Muscle of back (tissue), 3 donors: ENCODE measurements at regions not wholly inside any gene's neighbourhood (a gene's known extent, or its start where the extent isn't known, plus 50 kb on each side); places are given as distances from the start of the nearest gene placed in this dataset.
"Not testable (repeated sequence)": the region's sequence is repeated elsewhere in the genome, so short reads cannot be mapped to it uniquely, and the experiment has no call there.

Experiments
- DNase-seq, 3 donors: peaks; one replicate each; pipeline versions ENCODE4 v3.0.0 to v3.0.0-alpha.2; 2013

GRCh38 chr5:85538362-85538761 lies 1079.4 kb upstream of the COX7C start:
- DNase-seq = no peak

DNA sequence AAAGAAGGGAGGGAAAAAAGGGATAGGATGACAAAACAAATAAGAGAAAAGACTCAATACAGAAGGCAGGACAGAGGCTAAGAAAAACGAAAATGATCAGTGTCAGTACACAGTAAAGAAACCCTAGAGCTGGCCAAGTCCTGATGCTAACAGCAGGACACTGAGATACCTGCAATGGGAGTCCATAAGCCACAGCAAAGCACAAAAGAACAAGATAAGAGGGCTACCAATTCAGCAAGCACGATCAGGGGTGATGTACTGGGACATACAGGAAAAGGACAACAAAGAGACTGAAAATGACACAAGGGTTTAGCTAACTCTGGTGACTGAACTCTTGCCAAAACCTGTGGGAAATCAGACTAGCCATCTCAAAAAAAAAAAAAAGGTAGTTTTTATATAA lies 1072.6 kb upstream of the COX7C start:
- DNase-seq = no peak

DNA sequence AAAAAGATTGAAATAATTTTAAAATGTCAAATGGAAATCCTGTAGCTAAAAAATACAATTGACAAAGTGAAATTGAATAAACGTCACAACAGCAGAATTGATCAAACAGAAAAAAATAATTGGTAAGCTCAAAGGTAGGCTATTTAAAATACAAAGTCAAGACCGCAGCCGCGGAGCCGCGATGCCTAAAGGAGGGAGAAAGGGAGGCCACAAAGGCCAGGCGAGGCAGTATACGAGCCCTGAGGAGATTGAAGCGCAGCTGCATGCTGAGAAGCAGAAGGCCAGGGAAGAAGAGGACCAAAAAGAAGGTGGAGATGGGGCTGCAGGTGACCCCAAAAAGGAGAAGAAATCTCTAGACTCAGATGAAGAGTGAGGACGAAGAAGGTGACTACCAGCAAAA lies 1068.5 kb upstream of the COX7C start:
- no peak for DNase-seq

DNA sequence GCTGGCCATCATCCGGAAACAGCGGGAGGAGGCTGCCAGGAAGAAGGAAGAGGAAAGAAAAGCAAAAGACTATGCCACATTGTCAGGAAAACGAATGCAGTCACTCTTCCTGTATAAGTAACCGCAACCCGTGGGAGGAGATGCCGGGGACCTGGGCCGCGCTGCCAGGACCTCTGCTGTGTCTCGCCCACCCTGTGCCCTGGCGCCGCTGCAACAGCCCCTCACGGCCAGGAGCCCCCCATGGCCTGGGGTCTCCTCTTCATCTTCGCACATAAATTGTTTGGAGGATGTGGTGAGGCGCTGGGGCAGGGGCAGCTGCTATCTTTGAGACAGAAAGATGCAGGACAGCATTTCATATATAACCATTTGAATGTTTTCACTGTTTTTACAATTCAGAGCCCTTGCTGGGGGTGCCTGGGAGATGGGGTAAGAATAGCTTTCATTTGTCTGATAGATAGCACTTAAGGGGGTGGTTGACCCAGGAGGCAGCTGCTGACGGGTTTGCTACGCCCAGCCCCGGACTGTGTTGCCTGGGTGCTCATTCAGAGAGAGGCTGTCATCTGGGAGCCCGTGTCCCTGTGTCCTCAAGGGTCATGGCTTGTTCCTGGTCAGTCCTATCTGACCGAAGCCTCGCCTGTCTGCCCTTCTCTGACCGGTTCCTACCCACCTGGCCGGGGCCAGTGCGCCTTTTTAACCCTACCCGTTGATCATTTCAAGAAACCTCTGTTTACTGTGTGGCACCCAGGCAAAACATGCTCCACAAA lies 1067.7 kb upstream of the COX7C start:
- no peak for DNase-seq

GRCh38 chr5:85556464-85556863 lies 1061.3 kb upstream of the COX7C start:
- DNase-seq = no peak

GRCh38 chr5:85576666-85577065 lies 1041.1 kb upstream of the COX7C start:
- DNase-seq = no peak

GRCh38 chr5:85587806-85588205 lies 1029.9 kb upstream of the COX7C start:
- DNase-seq = not testable (repeated sequence)

- not testable (repeated sequence) for DNase-seq
These were observed 1029.5 kb upstream of the COX7C start for GRCh38 chr5:85588268-85588667.

DNA sequence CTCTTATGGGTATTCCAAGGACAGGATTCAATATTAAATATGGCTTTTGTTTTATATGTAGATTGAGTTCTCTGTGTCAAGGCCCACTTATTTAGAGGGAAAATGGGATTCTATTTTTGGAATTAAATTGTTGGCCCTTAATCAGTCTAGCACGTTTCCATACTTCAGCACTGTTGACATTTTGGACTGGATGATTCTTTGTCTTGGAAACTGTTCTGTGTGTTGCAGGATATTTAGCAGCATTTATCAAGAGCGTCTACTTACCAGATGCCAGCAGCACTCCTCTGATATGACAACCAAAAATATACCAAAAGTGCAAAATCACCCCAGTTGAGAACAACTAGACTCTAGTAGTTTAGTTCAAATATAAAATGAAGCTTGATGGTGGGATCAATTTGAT lies 1027.0 kb upstream of the COX7C start:
- no peak for DNase-seq

DNA sequence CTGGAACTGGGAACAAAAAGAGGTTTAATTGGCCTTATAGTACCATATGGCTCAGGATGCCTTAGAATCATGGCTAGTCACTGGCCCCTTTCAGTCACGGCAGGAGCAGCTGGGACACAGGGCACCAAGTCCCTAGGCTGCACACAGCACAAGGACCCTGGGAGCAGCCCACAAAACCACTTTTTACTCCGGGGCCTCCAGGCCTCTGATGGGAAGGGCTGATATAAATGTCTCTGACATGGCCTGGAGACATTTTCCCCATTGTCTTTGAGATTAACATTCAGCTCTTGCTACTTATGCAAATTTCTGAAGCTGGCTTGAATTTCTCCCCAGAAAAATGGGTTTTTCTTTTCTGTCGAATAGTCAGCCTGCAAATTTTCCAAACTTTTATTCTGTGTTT lies 1026.4 kb upstream of the COX7C start:
- DNase-seq = no peak

- DNase-seq = no peak
These were observed 1014.9 kb upstream of the COX7C start for GRCh38 chr5:85602843-85603242.

- peak in 1 of 3 donors; percentile 2 for DNase-seq
These were observed 1013.4 kb upstream of the COX7C start for GRCh38 chr5:85604378-85604777.

DNA sequence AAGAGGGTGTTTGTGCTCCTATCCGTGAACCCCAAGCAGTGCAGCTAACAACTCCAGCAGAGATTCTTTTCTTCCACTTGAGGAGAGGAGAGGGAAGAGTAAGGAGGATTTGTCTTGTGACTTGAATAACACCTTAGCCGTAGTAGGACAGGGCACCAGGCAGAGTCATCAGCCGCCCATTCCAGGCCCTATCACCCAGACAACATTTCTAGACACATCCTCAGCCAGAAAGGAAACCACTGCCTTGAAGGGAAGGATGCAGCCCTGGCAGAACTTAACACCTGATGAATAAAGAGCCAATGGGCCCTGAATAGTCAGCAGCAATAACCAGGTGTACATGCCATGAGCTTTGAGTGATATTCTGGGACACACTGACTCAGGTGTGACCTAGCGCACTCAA lies 1013.0 kb upstream of the COX7C start:
- DNase-seq = no peak

DNA sequence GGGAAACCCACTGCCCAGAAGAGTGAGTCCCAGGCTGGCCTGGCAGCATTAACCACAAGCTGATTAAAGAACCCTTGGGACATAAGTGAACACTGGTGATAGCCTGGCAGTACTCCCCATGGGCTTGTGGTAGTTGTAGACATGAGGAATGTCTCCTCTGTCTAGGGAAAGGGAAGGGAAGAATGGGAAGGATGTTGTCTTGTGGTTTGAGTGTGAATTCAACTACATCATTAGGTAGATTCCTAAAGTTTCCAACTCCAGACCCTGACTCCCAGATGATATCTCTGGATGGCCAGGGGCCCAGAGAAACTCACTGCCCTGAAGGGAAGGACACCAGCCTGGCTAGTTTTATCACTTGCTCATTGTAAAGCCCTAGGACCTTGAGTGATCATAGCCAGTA lies 1012.4 kb upstream of the COX7C start:
- no peak for DNase-seq

GRCh38 chr5:85614489-85614888 lies 1003.3 kb upstream of the COX7C start:
- no peak for DNase-seq

DNA sequence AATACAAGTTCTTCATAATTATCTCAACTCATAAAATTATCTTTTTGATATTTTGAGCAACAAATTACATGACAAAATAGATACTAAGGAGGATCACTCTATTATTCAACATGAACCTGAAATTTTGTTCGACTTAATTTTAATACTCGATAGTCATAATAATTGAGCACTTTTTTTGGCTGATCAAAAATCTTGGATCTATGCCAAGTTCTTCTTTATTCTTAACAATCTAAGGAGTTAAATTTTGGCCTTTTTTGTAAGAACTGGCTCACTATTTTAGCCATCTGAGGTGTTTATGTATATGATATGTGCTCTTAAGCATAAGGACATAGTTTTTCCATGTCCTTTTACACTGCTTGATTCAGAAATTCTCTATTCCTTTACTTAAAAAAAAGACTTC lies 996.1 kb upstream of the COX7C start:
- no peak for DNase-seq

- no peak for DNase-seq
These were observed 989.6 kb upstream of the COX7C start for GRCh38 chr5:85628153-85628552.

DNA sequence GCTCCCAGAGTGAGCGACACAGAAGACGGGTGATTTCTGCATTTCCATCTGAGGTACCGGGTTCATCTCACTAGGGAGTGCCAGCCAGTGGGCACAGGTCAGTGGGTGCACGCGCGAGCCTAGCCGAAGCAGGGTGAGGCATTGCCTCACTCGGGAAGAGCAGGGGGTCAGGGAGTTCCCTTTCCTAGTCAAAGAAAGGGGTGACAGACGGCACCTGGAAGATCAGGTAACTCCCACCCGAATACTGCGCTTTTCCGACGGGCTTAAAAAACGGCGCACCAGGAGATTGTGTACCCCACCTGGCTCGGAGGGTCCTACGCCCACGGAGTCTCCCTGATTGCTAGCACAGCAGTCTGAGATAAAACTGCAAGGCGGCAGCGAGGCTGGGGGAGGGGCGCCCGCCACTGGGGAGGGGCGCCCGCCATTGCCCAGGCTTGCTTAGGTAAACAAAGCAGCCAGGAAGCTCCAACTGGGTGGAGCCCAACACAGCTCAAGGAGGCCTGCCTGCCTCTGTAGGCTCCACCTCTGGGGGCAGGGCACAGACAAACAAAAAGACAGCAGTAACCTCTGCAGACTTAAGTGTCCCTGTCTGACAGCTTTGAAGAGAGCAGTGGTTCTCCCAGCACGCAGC lies 979.1 kb upstream of the COX7C start:
- DNase-seq = not testable (repeated sequence)

DNA sequence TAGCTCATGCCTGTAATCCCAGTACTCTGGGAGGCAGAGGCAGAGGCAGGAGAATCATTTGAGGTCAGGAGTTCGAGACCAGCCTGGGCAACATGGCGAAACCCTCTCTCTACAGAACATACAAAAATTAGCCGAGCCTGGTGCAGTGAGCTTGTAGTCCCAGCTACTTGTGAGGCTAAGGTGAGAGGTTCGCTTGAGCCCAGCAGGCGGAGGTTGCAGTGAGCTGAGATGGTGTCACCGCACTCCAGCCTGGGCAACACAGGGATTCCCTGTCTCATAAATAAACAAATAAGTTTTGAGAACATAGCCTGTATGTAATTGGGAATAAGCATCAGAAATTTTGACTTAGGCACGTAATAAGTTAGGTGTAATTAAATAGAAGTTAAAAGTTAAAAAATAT lies 971.7 kb upstream of the COX7C start:
- no peak for DNase-seq

DNA sequence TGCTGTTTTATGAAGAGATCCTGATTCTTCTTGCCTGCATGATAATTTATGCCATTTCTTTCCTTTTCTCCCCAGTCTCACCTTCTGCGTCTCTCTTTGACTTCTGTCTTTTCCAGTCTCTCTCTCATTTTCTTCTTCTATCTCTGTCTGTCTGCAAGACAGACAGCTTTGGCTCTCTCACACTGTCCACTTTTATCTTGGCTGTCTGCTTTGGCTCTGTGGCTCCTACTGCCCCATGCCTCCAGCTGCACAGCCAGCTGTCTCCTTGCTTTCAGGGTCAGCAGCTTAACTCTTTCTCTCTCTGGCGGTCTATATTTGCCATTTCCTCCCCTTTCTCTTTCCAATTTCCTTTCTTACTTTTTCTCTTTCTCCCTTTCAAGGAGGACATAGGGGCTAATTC lies 971.1 kb upstream of the COX7C start:
- no peak for DNase-seq

- no peak for DNase-seq
These were observed 970.2 kb upstream of the COX7C start for GRCh38 chr5:85647349-85648127.

GRCh38 chr5:85648495-85648894 lies 969.2 kb upstream of the COX7C start:
- no peak for DNase-seq

DNA sequence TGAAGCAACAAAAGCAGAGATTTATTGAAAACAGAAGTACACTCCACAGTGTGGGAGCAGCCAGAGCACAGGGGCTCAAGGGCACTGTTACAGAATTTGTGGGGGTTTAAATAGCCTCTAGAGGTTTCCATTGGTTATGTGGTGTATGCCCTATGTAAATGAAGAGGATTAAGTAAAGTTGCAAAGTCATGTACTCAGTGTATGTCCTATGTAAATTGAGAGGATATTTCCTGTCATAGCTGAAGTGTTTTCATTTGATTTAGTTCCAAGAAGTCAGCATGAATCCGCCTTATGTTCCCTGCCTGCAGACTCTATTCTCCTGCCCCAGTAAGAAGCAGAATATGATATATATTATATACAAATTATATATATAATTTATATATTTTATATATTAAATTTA lies 966.0 kb upstream of the COX7C start:
- no peak for DNase-seq
